HEK293 (cell line): ENCODE measurements at regions not wholly inside any gene's neighbourhood (a gene's known extent, or its start where the extent isn't known, plus 50 kb on each side); places are given as distances from the start of the nearest gene placed in this dataset.

Experiments used
- CTCF ChIA-PET: fragments of 350-600 bp; formaldehyde crosslinking; extraction: SDS; loops from one replicate; lab custom pipeline; 2021; ENCODE audit warnings: antibody characterized with exemption; lab: Yijun Ruan, JAX
- POLR2A ChIA-PET: fragments of 300-600 bp; formaldehyde crosslinking; extraction: SDS; loops from one replicate; lab custom pipeline; 2020; ENCODE audit warnings: antibody characterized with exemption, inconsistent platforms; lab: Yijun Ruan, JAX
- H3K27ac ChIP-seq: fragments of 200-500 bp; sonication (Bioruptor generic); 2 replicates; pipeline ENCODE4 v1.5.1; 2014; ENCODE audit warnings: low read depth, low read length, control low read depth, inconsistent platforms; ENCODE audit errors: extremely low read depth
- H3K36me3 ChIP-seq, 2 experiments: fragments of 200-500 bp in 1 of 2; sonication (Bioruptor generic) in 1 of 2; 1 replicate in 1 of 2; 2 replicates in 1 of 2; pipeline ENCODE4 v1.5.1; 2014 to 2017; ENCODE audit warnings: inconsistent platforms in 2 of 2, low read length in 2 of 2; ENCODE audit not compliant: control insufficient read depth in 2 of 2, insufficient read depth in 1 of 2
- H3K4me1 ChIP-seq: fragments of 200-500 bp; sonication (Bioruptor generic); 2 replicates; pipeline ENCODE4 v1.5.1; 2014; ENCODE audit warnings: mild to moderate bottlenecking, low read length, inconsistent platforms; ENCODE audit not compliant: control insufficient read depth, insufficient read depth
- H3K4me3 ChIP-seq: 2 replicates; pipeline ENCODE4 v1.5.1; 2011; ENCODE audit warnings: low read depth, mild to moderate bottlenecking, control low read depth, low read length, moderate library complexity
- H3K9me3 ChIP-seq: fragments of 200-500 bp; sonication (Bioruptor generic); 2 replicates; pipeline ENCODE4 v1.5.1; 2014; ENCODE audit warnings: low read depth, low read length, inconsistent platforms; ENCODE audit not compliant: control insufficient read depth, insufficient read depth
- BCL11B ChIP-seq: fragments of 450-650 bp; formaldehyde crosslinking; IDR thresholded peaks from 2 replicates; pipeline ENCODE4 v1.5.1; 2016; ENCODE audit warnings: low read depth, missing biosample characterization, missing genetic modification characterization
- HOXD13 ChIP-seq: sonication (generic); formaldehyde crosslinking; IDR thresholded peaks from 2 replicates; pipeline ENCODE4 v1.8.0; 2022; ENCODE audit warnings: missing genetic modification reagents, borderline replicate concordance
- RBAK ChIP-seq: fragments of 450-650 bp; formaldehyde crosslinking; IDR thresholded peaks from 2 replicates; pipeline ENCODE4 v1.5.1; 2016; ENCODE audit warnings: missing biosample characterization, missing genetic modification characterization
- ZNF138 ChIP-seq: fragments of 450-650 bp; formaldehyde crosslinking; IDR thresholded peaks from 2 replicates; pipeline ENCODE4 v1.5.1; 2016; ENCODE audit warnings: missing biosample characterization, missing genetic modification characterization, borderline replicate concordance
- ZNF2 ChIP-seq: fragments of 450-650 bp; formaldehyde crosslinking; IDR thresholded peaks from 2 replicates; pipeline ENCODE4 v1.5.1; 2016; ENCODE audit warnings: missing biosample characterization, missing genetic modification characterization
- ZNF202 ChIP-seq: fragments of 450-650 bp; formaldehyde crosslinking; IDR thresholded peaks from 2 replicates; pipeline ENCODE4 v1.5.1; 2016; ENCODE audit warnings: missing biosample characterization, missing genetic modification characterization, borderline replicate concordance
- ZNF239 ChIP-seq: fragments of 450-650 bp; formaldehyde crosslinking; IDR thresholded peaks from 2 replicates; pipeline ENCODE4 v1.5.1; 2016; ENCODE audit warnings: missing biosample characterization, missing genetic modification characterization
- ZNF248 ChIP-seq: fragments of 450-650 bp; formaldehyde crosslinking; IDR thresholded peaks from 2 replicates; pipeline ENCODE4 v1.5.1; 2017; ENCODE audit warnings: missing biosample characterization, missing genetic modification characterization
- ZNF274 ChIP-seq, 2 experiments: fragments of 200-500 bp in 1 of 2; fragments of 450-650 bp in 1 of 2; sonication (Bioruptor generic) in 1 of 2; formaldehyde crosslinking in 1 of 2; IDR thresholded peaks; 2 replicates each; pipeline versions ENCODE4 v1.5.1 to v1.6.1; 2014 to 2016; ENCODE audit warnings: borderline replicate concordance in 1 of 2, inconsistent platforms in 1 of 2, low read length in 1 of 2, missing biosample characterization in 1 of 2, missing genetic modification characterization in 1 of 2
- ZNF324 ChIP-seq: fragments of 450-650 bp; formaldehyde crosslinking; IDR thresholded peaks from 2 replicates; pipeline ENCODE4 v1.5.1; 2016; ENCODE audit warnings: missing biosample characterization, missing genetic modification characterization
- ZNF350 ChIP-seq: fragments of 450-650 bp; formaldehyde crosslinking; IDR thresholded peaks from 2 replicates; pipeline ENCODE4 v1.5.0; 2017; ENCODE audit warnings: missing biosample characterization, mild to moderate bottlenecking, missing genetic modification characterization
- ZNF394 ChIP-seq: fragments of 450-650 bp; formaldehyde crosslinking; IDR thresholded peaks from 2 replicates; pipeline ENCODE4 v1.5.1; 2016; ENCODE audit warnings: missing biosample characterization, missing genetic modification characterization, mild to moderate bottlenecking, moderate library complexity, borderline replicate concordance
- ZNF433 ChIP-seq: fragments of 450-650 bp; formaldehyde crosslinking; IDR thresholded peaks from 2 replicates; pipeline ENCODE4 v1.5.1; 2016; ENCODE audit warnings: missing biosample characterization, missing genetic modification characterization, low read depth
- ZNF473 ChIP-seq: fragments of 450-650 bp; formaldehyde crosslinking; IDR thresholded peaks from 2 replicates; pipeline ENCODE4 v1.5.1; 2017; ENCODE audit warnings: missing biosample characterization, missing genetic modification characterization
- ZNF530 ChIP-seq: fragments of 450-650 bp; formaldehyde crosslinking; IDR thresholded peaks from 2 replicates; pipeline ENCODE4 v1.5.1; 2016; ENCODE audit warnings: low read depth, missing biosample characterization, missing genetic modification characterization
- ZNF555 ChIP-seq: fragments of 450-650 bp; formaldehyde crosslinking; conservative IDR thresholded peaks from 2 replicates; pipeline ENCODE4 v1.5.1; 2017; ENCODE audit warnings: missing biosample characterization, mild to moderate bottlenecking, missing genetic modification characterization, inconsistent platforms
- ZNF626 ChIP-seq: fragments of 450-650 bp; sonication (Bioruptor Pico); formaldehyde crosslinking; IDR thresholded peaks from 2 replicates; pipeline ENCODE4 v1.5.1; 2018; ENCODE audit warnings: missing biosample characterization, missing genetic modification characterization, inconsistent platforms
- ZNF629 ChIP-seq: fragments of 450-650 bp; formaldehyde crosslinking; IDR thresholded peaks from 2 replicates; pipeline ENCODE4 v1.5.1; 2017; ENCODE audit warnings: missing biosample characterization, missing genetic modification characterization
- ZNF664 ChIP-seq: fragments of 450-650 bp; formaldehyde crosslinking; IDR thresholded peaks from 2 replicates; pipeline ENCODE4 v1.5.1; 2016; ENCODE audit warnings: missing biosample characterization, missing genetic modification characterization
- ZNF701 ChIP-seq: fragments of 450-650 bp; formaldehyde crosslinking; IDR thresholded peaks from 2 replicates; pipeline ENCODE4 v1.5.1; 2016; ENCODE audit warnings: missing biosample characterization, missing genetic modification characterization
- ZNF791 ChIP-seq: fragments of 450-650 bp; formaldehyde crosslinking; IDR thresholded peaks from 2 replicates; pipeline ENCODE4 v1.5.1; 2016; ENCODE audit warnings: missing biosample characterization, missing genetic modification characterization
- TF ChIP-seq, protein P1 (sequence below): fragments of 450-650 bp; formaldehyde crosslinking; IDR thresholded peaks from 2 replicates; pipeline ENCODE4 v1.5.1; 2016; ENCODE audit warnings: missing biosample characterization, missing genetic modification characterization
- TF ChIP-seq, protein P2 (sequence below): fragments of 450-650 bp; formaldehyde crosslinking; conservative IDR thresholded peaks from 2 replicates; pipeline ENCODE4 v1.5.1; 2016; ENCODE audit warnings: low read depth, missing biosample characterization, missing genetic modification characterization
- TF ChIP-seq, protein P3 (sequence below): fragments of 450-650 bp; formaldehyde crosslinking; IDR thresholded peaks from 2 replicates; pipeline ENCODE4 v1.5.1; 2016; ENCODE audit warnings: missing biosample characterization, missing genetic modification characterization, borderline replicate concordance
- TF ChIP-seq, protein P4 (sequence below): sonication (generic); formaldehyde crosslinking; IDR thresholded peaks from 2 replicates; pipeline ENCODE4 v1.8.1; 2022; ENCODE audit warnings: mild to moderate bottlenecking, moderate library complexity, missing genetic modification reagents
- TF ChIP-seq, protein P5 (sequence below): fragments of 450-650 bp; formaldehyde crosslinking; IDR thresholded peaks from 2 replicates; pipeline ENCODE4 v1.5.1; 2017; ENCODE audit warnings: missing biosample characterization, missing genetic modification characterization

DNA sequence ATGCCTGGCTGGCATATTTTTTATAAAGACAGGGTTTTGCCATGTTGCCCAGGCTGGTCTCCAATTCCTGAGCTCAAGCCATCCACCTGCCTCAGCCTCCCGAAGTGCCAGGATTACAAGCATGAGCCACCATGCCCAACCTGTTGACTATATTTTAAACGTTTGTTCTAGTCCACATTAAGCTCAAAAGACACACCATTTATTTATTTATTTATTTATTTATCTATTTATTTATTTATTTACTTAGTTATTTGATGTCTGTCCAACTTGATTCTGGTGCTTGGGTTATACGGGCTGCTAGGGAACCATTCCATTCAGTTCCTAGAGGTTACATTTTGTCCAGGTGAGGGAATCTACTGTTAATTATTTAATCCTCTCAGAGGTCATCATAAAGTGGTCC, 98.1 kb upstream of the ADGRL4 start:
- Histone ChIP-seq H3K4me1 (no peaks in the 10 kb centered on the region), H3K27ac (no peak overlapping the region), H3K4me3 (no peak overlapping the region), H3K36me3 (no peaks in the 10 kb centered on the region), H3K9me3 (no peaks in the 10 kb centered on the region)
- POLR2A ChIA-PET = no interaction called here
- CTCF ChIA-PET = no interaction called here
- TF ChIP-seq, protein P1, sequence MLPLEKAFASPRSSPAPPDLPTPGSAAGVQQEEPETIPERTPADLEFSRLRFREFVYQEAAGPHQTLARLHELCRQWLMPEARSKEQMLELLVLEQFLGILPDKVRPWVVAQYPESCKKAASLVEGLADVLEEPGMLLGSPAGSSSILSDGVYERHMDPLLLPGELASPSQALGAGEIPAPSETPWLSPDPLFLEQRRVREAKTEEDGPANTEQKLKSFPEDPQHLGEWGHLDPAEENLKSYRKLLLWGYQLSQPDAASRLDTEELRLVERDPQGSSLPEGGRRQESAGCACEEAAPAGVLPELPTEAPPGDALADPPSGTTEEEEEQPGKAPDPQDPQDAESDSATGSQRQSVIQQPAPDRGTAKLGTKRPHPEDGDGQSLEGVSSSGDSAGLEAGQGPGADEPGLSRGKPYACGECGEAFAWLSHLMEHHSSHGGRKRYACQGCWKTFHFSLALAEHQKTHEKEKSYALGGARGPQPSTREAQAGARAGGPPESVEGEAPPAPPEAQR (tag by site-specific recombination) = no peak
- TF ChIP-seq ZNF394 (tag by site-specific recombination) = peak; percentile 62; the same call in 1 of the 2 replicates
- TF ChIP-seq ZNF791 (tag by site-specific recombination) = no peak
- TF ChIP-seq, protein P2, sequence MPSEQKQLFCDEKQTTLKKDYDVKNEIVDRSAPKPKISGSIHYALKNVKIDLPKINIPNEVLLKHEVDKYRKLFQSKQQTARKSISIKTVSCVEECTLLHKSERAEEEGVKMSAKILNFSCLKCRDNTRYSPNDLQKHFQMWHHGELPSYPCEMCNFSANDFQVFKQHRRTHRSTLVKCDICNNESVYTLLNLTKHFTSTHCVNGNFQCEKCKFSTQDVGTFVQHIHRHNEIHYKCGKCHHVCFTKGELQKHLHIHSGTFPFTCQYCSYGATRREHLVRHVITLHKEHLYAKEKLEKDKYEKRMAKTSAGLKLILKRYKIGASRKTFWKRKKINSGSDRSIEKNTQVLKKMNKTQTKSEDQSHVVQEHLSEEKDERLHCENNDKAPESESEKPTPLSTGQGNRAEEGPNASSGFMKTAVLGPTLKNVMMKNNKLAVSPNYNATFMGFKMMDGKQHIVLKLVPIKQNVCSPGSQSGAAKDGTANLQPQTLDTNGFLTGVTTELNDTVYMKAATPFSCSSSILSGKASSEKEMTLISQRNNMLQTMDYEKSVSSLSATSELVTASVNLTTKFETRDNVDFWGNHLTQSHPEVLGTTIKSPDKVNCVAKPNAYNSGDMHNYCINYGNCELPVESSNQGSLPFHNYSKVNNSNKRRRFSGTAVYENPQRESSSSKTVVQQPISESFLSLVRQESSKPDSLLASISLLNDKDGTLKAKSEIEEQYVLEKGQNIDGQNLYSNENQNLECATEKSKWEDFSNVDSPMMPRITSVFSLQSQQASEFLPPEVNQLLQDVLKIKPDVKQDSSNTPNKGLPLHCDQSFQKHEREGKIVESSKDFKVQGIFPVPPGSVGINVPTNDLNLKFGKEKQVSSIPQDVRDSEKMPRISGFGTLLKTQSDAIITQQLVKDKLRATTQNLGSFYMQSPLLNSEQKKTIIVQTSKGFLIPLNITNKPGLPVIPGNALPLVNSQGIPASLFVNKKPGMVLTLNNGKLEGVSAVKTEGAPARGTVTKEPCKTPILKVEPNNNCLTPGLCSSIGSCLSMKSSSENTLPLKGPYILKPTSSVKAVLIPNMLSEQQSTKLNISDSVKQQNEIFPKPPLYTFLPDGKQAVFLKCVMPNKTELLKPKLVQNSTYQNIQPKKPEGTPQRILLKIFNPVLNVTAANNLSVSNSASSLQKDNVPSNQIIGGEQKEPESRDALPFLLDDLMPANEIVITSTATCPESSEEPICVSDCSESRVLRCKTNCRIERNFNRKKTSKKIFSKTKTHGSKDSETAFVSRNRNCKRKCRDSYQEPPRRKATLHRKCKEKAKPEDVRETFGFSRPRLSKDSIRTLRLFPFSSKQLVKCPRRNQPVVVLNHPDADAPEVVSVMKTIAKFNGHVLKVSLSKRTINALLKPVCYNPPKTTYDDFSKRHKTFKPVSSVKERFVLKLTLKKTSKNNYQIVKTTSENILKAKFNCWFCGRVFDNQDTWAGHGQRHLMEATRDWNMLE (tag by site-specific recombination) = peak; percentile 59
- TF ChIP-seq, protein P3, sequence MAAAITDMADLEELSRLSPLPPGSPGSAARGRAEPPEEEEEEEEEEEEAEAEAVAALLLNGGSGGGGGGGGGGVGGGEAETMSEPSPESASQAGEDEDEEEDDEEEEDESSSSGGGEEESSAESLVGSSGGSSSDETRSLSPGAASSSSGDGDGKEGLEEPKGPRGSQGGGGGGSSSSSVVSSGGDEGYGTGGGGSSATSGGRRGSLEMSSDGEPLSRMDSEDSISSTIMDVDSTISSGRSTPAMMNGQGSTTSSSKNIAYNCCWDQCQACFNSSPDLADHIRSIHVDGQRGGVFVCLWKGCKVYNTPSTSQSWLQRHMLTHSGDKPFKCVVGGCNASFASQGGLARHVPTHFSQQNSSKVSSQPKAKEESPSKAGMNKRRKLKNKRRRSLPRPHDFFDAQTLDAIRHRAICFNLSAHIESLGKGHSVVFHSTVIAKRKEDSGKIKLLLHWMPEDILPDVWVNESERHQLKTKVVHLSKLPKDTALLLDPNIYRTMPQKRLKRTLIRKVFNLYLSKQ (tag by site-specific recombination) = no peak
- no peak for TF ChIP-seq ZNF2
- no peak for TF ChIP-seq ZNF239 (tag by site-specific recombination)
- TF ChIP-seq ZNF138 (tag by site-specific recombination) = no peak
- TF ChIP-seq ZNF629 (tag by site-specific recombination) = no peak
- TF ChIP-seq RBAK (tag by site-specific recombination) = no peak
- no peak for TF ChIP-seq ZNF324
- no peak for TF ChIP-seq ZNF626
- TF ChIP-seq ZNF248 (tag by site-specific recombination) = no peak
- TF ChIP-seq ZNF350 (tag by site-specific recombination) = no peak
- no peak for TF ChIP-seq ZNF202 (tag by site-specific recombination)
- TF ChIP-seq ZNF473 (tag by site-specific recombination) = no peak
- no peak for TF ChIP-seq BCL11B (tag by site-specific recombination)
- no peak for TF ChIP-seq ZNF701
- TF ChIP-seq HOXD13 = no peak
- TF ChIP-seq, protein P4, sequence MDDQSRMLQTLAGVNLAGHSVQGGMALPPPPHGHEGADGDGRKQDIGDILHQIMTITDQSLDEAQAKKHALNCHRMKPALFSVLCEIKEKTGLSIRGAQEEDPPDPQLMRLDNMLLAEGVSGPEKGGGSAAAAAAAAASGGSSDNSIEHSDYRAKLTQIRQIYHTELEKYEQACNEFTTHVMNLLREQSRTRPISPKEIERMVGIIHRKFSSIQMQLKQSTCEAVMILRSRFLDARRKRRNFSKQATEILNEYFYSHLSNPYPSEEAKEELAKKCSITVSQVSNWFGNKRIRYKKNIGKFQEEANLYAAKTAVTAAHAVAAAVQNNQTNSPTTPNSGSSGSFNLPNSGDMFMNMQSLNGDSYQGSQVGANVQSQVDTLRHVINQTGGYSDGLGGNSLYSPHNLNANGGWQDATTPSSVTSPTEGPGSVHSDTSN (CRISPR knock-in tag) = no peak
- TF ChIP-seq ZNF555 (tag by site-specific recombination) = peak; percentile 43
- TF ChIP-seq, protein P5, sequence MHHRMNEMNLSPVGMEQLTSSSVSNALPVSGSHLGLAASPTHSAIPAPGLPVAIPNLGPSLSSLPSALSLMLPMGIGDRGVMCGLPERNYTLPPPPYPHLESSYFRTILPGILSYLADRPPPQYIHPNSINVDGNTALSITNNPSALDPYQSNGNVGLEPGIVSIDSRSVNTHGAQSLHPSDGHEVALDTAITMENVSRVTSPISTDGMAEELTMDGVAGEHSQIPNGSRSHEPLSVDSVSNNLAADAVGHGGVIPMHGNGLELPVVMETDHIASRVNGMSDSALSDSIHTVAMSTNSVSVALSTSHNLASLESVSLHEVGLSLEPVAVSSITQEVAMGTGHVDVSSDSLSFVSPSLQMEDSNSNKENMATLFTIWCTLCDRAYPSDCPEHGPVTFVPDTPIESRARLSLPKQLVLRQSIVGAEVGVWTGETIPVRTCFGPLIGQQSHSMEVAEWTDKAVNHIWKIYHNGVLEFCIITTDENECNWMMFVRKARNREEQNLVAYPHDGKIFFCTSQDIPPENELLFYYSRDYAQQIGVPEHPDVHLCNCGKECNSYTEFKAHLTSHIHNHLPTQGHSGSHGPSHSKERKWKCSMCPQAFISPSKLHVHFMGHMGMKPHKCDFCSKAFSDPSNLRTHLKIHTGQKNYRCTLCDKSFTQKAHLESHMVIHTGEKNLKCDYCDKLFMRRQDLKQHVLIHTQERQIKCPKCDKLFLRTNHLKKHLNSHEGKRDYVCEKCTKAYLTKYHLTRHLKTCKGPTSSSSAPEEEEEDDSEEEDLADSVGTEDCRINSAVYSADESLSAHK (tag by site-specific recombination) = no peak
- no peak for TF ChIP-seq ZNF433
- no peak for TF ChIP-seq ZNF664 (tag by site-specific recombination)
- TF ChIP-seq ZNF530 (tag by site-specific recombination) = no peak
- TF ChIP-seq ZNF274 (IDR thresholded peaks at IDR 0.05; ENCODE audit: low read length) = no peak
- no peak for TF ChIP-seq ZNF274 (tag by site-specific recombination; IDR thresholded peaks at IDR 0.05; ENCODE audit: borderline replicate concordance)
